DND-41 (cell line): ENCODE measurements at regions not wholly inside any gene's neighbourhood (a gene's known extent, or its start where the extent isn't known, plus 50 kb on each side); places are given as distances from the start of the nearest gene placed in this dataset.

Experiments used
- ATAC-seq: fragments of 200-7000 bp; cut with Tn5 transposase; 3 replicates; pipeline ENCODE4 v1.9.1; 2021; ENCODE audit warnings: low read depth; ENCODE audit not compliant: insufficient read depth
- DNase-seq: peaks from one replicate; pipeline ENCODE4 v3.0.0-alpha.2; 2020
- H2AFZ ChIP-seq: 2 replicates; pipeline ENCODE4 v1.6.0; 2012; ENCODE audit warnings: low read depth, low read length
- H3K27ac ChIP-seq: 2 replicates; pipeline ENCODE4 v1.5.1; 2012; ENCODE audit warnings: low read length, inconsistent platforms
- H3K27me3 ChIP-seq: fragments of 200-600 bp; sonication (generic); 2 replicates; pipeline ENCODE4 v1.6.0; 2012; ENCODE audit warnings: low read length, mild to moderate bottlenecking, inconsistent platforms; ENCODE audit not compliant: insufficient read depth, poor library complexity
- H3K36me3 ChIP-seq: 2 replicates; pipeline ENCODE4 v1.5.1; 2012; ENCODE audit warnings: low read length, inconsistent platforms; ENCODE audit not compliant: insufficient read depth
- H3K4me1 ChIP-seq: 2 replicates; pipeline ENCODE4 v1.5.1; 2012; ENCODE audit warnings: mild to moderate bottlenecking, low read length; ENCODE audit not compliant: insufficient read depth
- H3K4me2 ChIP-seq: 2 replicates; pipeline ENCODE4 v1.6.0; 2012; ENCODE audit warnings: mild to moderate bottlenecking, moderate library complexity, low read length, inconsistent platforms; ENCODE audit not compliant: insufficient read depth
- H3K4me3 ChIP-seq, 2 experiments: fragments of 200-600 bp in 1 of 2; shearing (Covaris generic) in 1 of 2; 2 replicates each; pipeline ENCODE4 v1.5.1; 2012 to 2016; ENCODE audit warnings: inconsistent platforms in 2 of 2, low read length in 2 of 2, mild to moderate bottlenecking in 2 of 2, low read depth in 1 of 2, moderate library complexity in 1 of 2
- H3K79me2 ChIP-seq: 2 replicates; pipeline ENCODE4 v1.6.0; 2012; ENCODE audit warnings: low read length, inconsistent platforms; ENCODE audit not compliant: insufficient read depth
- H3K9ac ChIP-seq: 2 replicates; pipeline ENCODE4 v1.6.0; 2012; ENCODE audit warnings: low read depth, mild to moderate bottlenecking, inconsistent platforms, low read length, moderate library complexity
- H3K9me3 ChIP-seq: 2 replicates; pipeline ENCODE4 v1.5.1; 2012; ENCODE audit warnings: low read length, moderate library complexity, mild to moderate bottlenecking, inconsistent platforms; ENCODE audit not compliant: insufficient read depth, severe bottlenecking
- H4K20me1 ChIP-seq: 2 replicates; pipeline ENCODE4 v1.6.0; 2012; ENCODE audit warnings: low read length; ENCODE audit not compliant: insufficient read depth
- CTCF ChIP-seq: IDR thresholded peaks from 2 replicates; pipeline ENCODE4 v1.5.1; 2012; ENCODE audit warnings: borderline replicate concordance, low read length, moderate library complexity, mild to moderate bottlenecking; ENCODE audit not compliant: poor library complexity, severe bottlenecking; ENCODE audit errors: extremely low read depth
- EZH2 ChIP-seq: IDR thresholded peaks from 3 replicates; pipeline ENCODE4 v1.6.1; 2012; ENCODE audit warnings: borderline replicate concordance, low read depth, mild to moderate bottlenecking, moderate library complexity, low read length, inconsistent platforms; ENCODE audit not compliant: severe bottlenecking

- H2AFZ ChIP-seq: no peak overlapping the region
- H3K9ac ChIP-seq: no peak overlapping the region
- H3K9me3 ChIP-seq: no peaks in the 10 kb centered on the region
- peaks cover 6% of the 10 kb centered on the region for H3K27me3 ChIP-seq
- DNase-seq (no peak), ATAC-seq (no peak)
- TF ChIP-seq CTCF (no peak), EZH2 (no peak)
- no peaks in the 10 kb centered on the region for H3K36me3 ChIP-seq
- H3K79me2 ChIP-seq: no peaks in the 10 kb centered on the region
- H3K27ac ChIP-seq: no peak overlapping the region
- H3K4me1 ChIP-seq: no peaks in the 10 kb centered on the region
- no peaks in the 10 kb centered on the region for H4K20me1 ChIP-seq
- H3K4me2 ChIP-seq: no peak overlapping the region
- no peak overlapping the region for H3K4me3 ChIP-seq
Observed at GRCh38 chr3:124116906-124117305, 125.0 kb upstream of the ROPN1 start.

GRCh38 chr3:124117486-124117885 is 125.6 kb upstream of the ROPN1 start:
- H3K27ac ChIP-seq: no peak overlapping the region
- H3K27me3 ChIP-seq: peaks cover 6% of the 10 kb centered on the region
- H3K4me2 ChIP-seq: no peak overlapping the region
- no peaks in the 10 kb centered on the region for H4K20me1 ChIP-seq
- H3K4me1 ChIP-seq: no peaks in the 10 kb centered on the region
- no peaks in the 10 kb centered on the region for H3K36me3 ChIP-seq
- no peak overlapping the region for H3K9ac ChIP-seq
- no peak for TF ChIP-seq EZH2
- TF ChIP-seq CTCF: no peak
- DNase-seq: no peak
- no peak for ATAC-seq
- no peak overlapping the region for H3K4me3 ChIP-seq
- no peaks in the 10 kb centered on the region for H3K79me2 ChIP-seq
- H3K9me3 ChIP-seq: no peaks in the 10 kb centered on the region
- no peak overlapping the region for H2AFZ ChIP-seq

DNA sequence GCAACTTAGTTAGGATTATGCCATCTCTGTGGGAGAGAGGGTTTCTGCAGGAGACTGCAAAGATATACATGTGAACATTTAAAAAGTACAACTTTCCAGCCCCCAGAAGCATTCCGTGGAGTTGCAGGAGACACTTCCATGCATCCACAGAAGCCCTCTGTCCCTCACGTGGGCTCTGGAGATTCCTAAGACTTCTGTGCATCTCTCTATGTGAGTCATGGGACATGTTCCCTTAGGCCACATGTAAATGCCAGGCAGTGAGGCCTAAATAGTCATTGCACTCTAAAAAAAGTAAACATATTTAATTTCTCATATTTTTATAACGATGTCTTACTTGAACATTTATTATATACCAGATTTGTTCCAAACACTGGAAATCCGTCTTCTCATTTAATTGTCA is 126.5 kb upstream of the ROPN1 start:
- H3K27me3 ChIP-seq: peaks cover 6% of the 10 kb centered on the region
- H3K36me3 ChIP-seq: no peaks in the 10 kb centered on the region
- no peak overlapping the region for H2AFZ ChIP-seq
- H3K9ac ChIP-seq: no peak overlapping the region
- H3K4me1 ChIP-seq: no peaks in the 10 kb centered on the region
- no peak for DNase-seq
- no peak overlapping the region for H3K27ac ChIP-seq
- H4K20me1 ChIP-seq: no peaks in the 10 kb centered on the region
- no peaks in the 10 kb centered on the region for H3K9me3 ChIP-seq
- H3K4me3 ChIP-seq: no peak overlapping the region
- no peak for TF ChIP-seq CTCF
- no peak for TF ChIP-seq EZH2
- ATAC-seq: no peak
- no peak overlapping the region for H3K4me2 ChIP-seq
- no peaks in the 10 kb centered on the region for H3K79me2 ChIP-seq
